ENCODE measurements at regions not wholly inside any gene's neighbourhood (a gene's known extent, or its start where the extent isn't known, plus 50 kb on each side); places are given as distances from the start of the nearest gene placed in this dataset.

DNA sequence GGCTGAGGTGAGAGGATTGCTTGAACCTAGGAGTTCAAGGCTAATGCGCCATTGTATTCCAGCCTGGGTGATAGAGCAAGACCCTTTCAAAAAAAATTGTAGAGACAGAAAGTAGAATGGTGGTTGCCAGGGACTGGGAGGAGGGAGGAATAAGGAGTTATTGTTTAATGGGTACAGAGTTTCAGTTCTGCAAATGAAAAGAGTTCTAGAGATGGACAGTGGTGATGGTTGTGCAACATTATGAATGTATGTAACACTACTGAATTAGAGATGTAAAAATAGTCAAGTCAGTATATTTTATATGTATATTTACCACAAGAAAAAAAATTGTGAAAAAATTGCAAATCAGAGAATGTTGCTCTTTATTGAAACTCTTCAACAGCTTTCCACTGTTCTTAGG lies 266.5 kb upstream of the NPY start:
- Mint-ChIP-seq H3K27me3 (ENCODE audit: low read depth) (no peaks in the 10 kb centered on the region), H3K4me1 (no peaks in the 10 kb centered on the region), H3K27ac (no peak overlapping the region), H3K36me3 (no peaks in the 10 kb centered on the region), H3K9me3 (peaks cover 11% of the 10 kb centered on the region), H3K4me3 (no peak overlapping the region)
- no peak for TF ChIP-seq CTCF (IDR thresholded peaks at IDR 0.05; ENCODE audit: unreplicated experiment)
- DNase-seq (ENCODE audit: low spot score in 2 of 2, unreplicated experiment in 2 of 2), result no peak

DNA sequence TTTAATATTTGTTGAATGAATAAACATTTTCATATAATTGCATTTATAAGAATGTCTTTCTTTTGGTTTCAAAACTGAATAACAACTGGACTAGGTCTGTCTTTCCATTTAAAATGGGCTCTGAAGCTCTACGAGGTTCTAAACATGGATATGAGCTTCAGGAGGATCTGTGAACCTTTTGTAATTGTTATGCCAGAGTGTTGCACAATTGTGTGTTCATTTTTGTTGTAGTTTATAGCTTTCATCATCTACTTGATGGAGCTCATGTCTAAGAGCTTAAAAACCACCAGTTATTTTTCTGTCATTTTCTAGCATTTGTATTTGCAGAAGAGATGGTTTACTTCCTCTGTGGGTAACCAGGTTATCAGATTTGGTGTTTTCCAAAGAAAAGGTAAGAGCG lies 265.7 kb upstream of the NPY start:
- no peak overlapping the region for H3K27ac Mint-ChIP-seq
- H3K27me3 Mint-ChIP-seq (ENCODE audit: low read depth), result no peaks in the 10 kb centered on the region
- TF ChIP-seq CTCF (IDR thresholded peaks at IDR 0.05; ENCODE audit: unreplicated experiment), result no peak
- H3K36me3 Mint-ChIP-seq, result no peaks in the 10 kb centered on the region
- no peak for DNase-seq (ENCODE audit: low spot score in 2 of 2, unreplicated experiment in 2 of 2)
- no peak overlapping the region for H3K4me3 Mint-ChIP-seq
- no peaks in the 10 kb centered on the region for H3K4me1 Mint-ChIP-seq
- peaks cover 3% of the 10 kb centered on the region for H3K9me3 Mint-ChIP-seq

GRCh38 chr7:24019841-24020240 lies 264.1 kb upstream of the NPY start:
- Mint-ChIP-seq H3K27ac (no peak overlapping the region), H3K36me3 (no peaks in the 10 kb centered on the region), H3K27me3 (ENCODE audit: low read depth) (no peaks in the 10 kb centered on the region), H3K9me3 (no peaks in the 10 kb centered on the region), H3K4me3 (no peak overlapping the region), H3K4me1 (no peaks in the 10 kb centered on the region)
- no peak for TF ChIP-seq CTCF (IDR thresholded peaks at IDR 0.05; ENCODE audit: unreplicated experiment)
- DNase-seq (ENCODE audit: low spot score in 2 of 2, unreplicated experiment in 2 of 2), result no peak

- no peaks in the 10 kb centered on the region for H3K9me3 Mint-ChIP-seq
- no peaks in the 10 kb centered on the region for H3K27me3 Mint-ChIP-seq (ENCODE audit: low read depth)
- H3K4me1 Mint-ChIP-seq, result no peaks in the 10 kb centered on the region
- H3K36me3 Mint-ChIP-seq, result no peaks in the 10 kb centered on the region
- TF ChIP-seq CTCF (IDR thresholded peaks at IDR 0.05; ENCODE audit: unreplicated experiment), result no peak
- DNase-seq (ENCODE audit: low spot score in 2 of 2, unreplicated experiment in 2 of 2), result no peak
- no peak overlapping the region for H3K4me3 Mint-ChIP-seq
- H3K27ac Mint-ChIP-seq, result no peak overlapping the region
These were observed 259.5 kb upstream of the NPY start for GRCh38 chr7:24024276-24025068.

- no peaks in the 10 kb centered on the region for H3K27me3 Mint-ChIP-seq (ENCODE audit: low read depth)
- H3K4me1 Mint-ChIP-seq, result no peaks in the 10 kb centered on the region
- no peak overlapping the region for H3K27ac Mint-ChIP-seq
- TF ChIP-seq CTCF (IDR thresholded peaks at IDR 0.05; ENCODE audit: unreplicated experiment), result no peak
- no peak overlapping the region for H3K4me3 Mint-ChIP-seq
- no peaks in the 10 kb centered on the region for H3K9me3 Mint-ChIP-seq
- DNase-seq (ENCODE audit: low spot score in 2 of 2, unreplicated experiment in 2 of 2), result no peak
- H3K36me3 Mint-ChIP-seq, result no peaks in the 10 kb centered on the region
These were observed 258.9 kb upstream of the NPY start for GRCh38 chr7:24025094-24025493.
